Karpas-422 (cell line): ENCODE measurements at regions not wholly inside any gene's neighbourhood (a gene's known extent, or its start where the extent isn't known, plus 50 kb on each side); places are given as distances from the start of the nearest gene placed in this dataset.

Source experiments
- DNase-seq: peaks from one replicate; pipeline ENCODE4 v3.0.0-alpha.2; 2015
- H2AFZ ChIP-seq: fragments of 200-600 bp; sonication (generic); 2 replicates; pipeline ENCODE4 v1.6.1; 2014; ENCODE audit warnings: antibody characterized with exemption, low read length, mixed read lengths
- H3K27ac ChIP-seq: fragments of 200-600 bp; sonication (generic); 2 replicates; pipeline ENCODE4 v1.5.1; 2014; ENCODE audit warnings: mild to moderate bottlenecking, low read length, moderate library complexity
- H3K27me3 ChIP-seq: fragments of 200-600 bp; sonication (generic); 2 replicates; pipeline ENCODE4 v1.6.1; 2014; ENCODE audit warnings: low read length, mixed read lengths
- H3K36me3 ChIP-seq: fragments of 200-600 bp; sonication (generic); 2 replicates; pipeline ENCODE4 v1.6.1; 2014; ENCODE audit warnings: low read length, mixed read lengths; ENCODE audit not compliant: insufficient read depth
- H3K4me1 ChIP-seq: fragments of 200-600 bp; sonication (generic); 2 replicates; pipeline ENCODE4 v1.6.1; 2014; ENCODE audit warnings: mild to moderate bottlenecking, low read length, mixed read lengths
- H3K4me2 ChIP-seq: fragments of 200-600 bp; sonication (generic); 2 replicates; pipeline ENCODE4 v1.6.1; 2014; ENCODE audit warnings: low read length, low read depth, mild to moderate bottlenecking; ENCODE audit not compliant: poor library complexity, severe bottlenecking
- H3K4me3 ChIP-seq: fragments of 200-600 bp; sonication (generic); 2 replicates; pipeline ENCODE4 v1.5.1; 2014; ENCODE audit warnings: mild to moderate bottlenecking, antibody characterized with exemption, low read length, mixed read lengths
- H3K79me2 ChIP-seq: fragments of 200-600 bp; sonication (generic); 2 replicates; pipeline ENCODE4 v1.6.1; 2014; ENCODE audit warnings: mild to moderate bottlenecking, low read length, mixed read lengths
- H3K9ac ChIP-seq: fragments of 200-600 bp; sonication (generic); 2 replicates; pipeline ENCODE4 v1.6.0; 2014; ENCODE audit warnings: low read length
- H3K9me2 ChIP-seq: fragments of 200-600 bp; sonication (generic), shearing (Covaris generic); replicated peaks from 2 replicates; pipeline ENCODE4 v1.6.0; 2014; ENCODE audit warnings: mild to moderate bottlenecking, low read length, moderate library complexity; ENCODE audit not compliant: insufficient read depth
- H3K9me3 ChIP-seq: fragments of 300-700, 200-600 bp; sonication (generic); 2 replicates; pipeline ENCODE4 v1.6.1; 2014; ENCODE audit warnings: low read length, mixed read lengths
- H4K20me1 ChIP-seq: fragments of 200-600 bp; sonication (generic); 2 replicates; pipeline ENCODE4 v1.6.1; 2014; ENCODE audit warnings: mild to moderate bottlenecking, antibody characterized with exemption, low read length, low read depth; ENCODE audit not compliant: insufficient read depth

- H3K4me1 ChIP-seq, result no peaks in the 10 kb centered on the region
- H3K9ac ChIP-seq, result no peak overlapping the region
- H3K4me3 ChIP-seq, result no peak overlapping the region
- DNase-seq, result peak; percentile 76
- H3K36me3 ChIP-seq, result no peaks in the 10 kb centered on the region
- no peaks in the 10 kb centered on the region for H3K79me2 ChIP-seq
- no peak overlapping the region for H2AFZ ChIP-seq
- no peak overlapping the region for H3K27ac ChIP-seq
- no peaks in the 10 kb centered on the region; the same call in 1 of the 2 replicates for H3K9me3 ChIP-seq
- H3K27me3 ChIP-seq, result 0 out of 2 replicates have a peak, but pooled peaks cover 3% of the 10 kb centered on the region
- no peaks in the 10 kb centered on the region for H3K9me2 ChIP-seq
- H3K4me2 ChIP-seq, result no peak overlapping the region
- no peaks in the 10 kb centered on the region for H4K20me1 ChIP-seq
Observed at GRCh38 chr22:20656902-20657836, 116.7 kb upstream of the SERPIND1 start.
